ENCODE measurements at regions not wholly inside any gene's neighbourhood (a gene's known extent, or its start where the extent isn't known, plus 50 kb on each side); places are given as distances from the start of the nearest gene placed in this dataset.

GRCh38 chr20:11245431-11245830 is 571.6 kb upstream of the JAG1 start:
- ChIA-PET POLR2A (no interaction called here), CTCF (no interaction called here)
- no peaks in the 10 kb centered on the region for H3K9me3 ChIP-seq (ENCODE audit: control insufficient read depth, insufficient read depth, low read depth, low read length)
- TF ChIP-seq CTCF (IDR thresholded peaks at IDR 0.05): no peak
- no peak for TF ChIP-seq TCF7L2 (IDR thresholded peaks at IDR 0.05; ENCODE audit: low read depth, low read length)
- TF ChIP-seq REST (IDR thresholded peaks at IDR 0.05; ENCODE audit: insufficient read depth in 1 of 2, low read depth in 2 of 2, low read length in 1 of 2): no peak
- TF ChIP-seq POLR2AphosphoS5 (IDR thresholded peaks at IDR 0.05; ENCODE audit: low read depth, low read length): no peak
- no peak for TF ChIP-seq SIN3A (IDR thresholded peaks at IDR 0.05; ENCODE audit: borderline replicate concordance, insufficient read depth, low read depth, low read length)
- ATAC-seq (no peak), DNase-seq (ENCODE audit: low read depth, low spot score) (no peak)
- in situ Hi-C loops (cut with HindIII; ENCODE audit: low pct_unique_long_range_greater_than_20kb, low sequenced_read_pairs): no loop called here
- intact Hi-C loops (cut with micrococcal nuclease; ENCODE audit: unreplicated experiment): no loop called here
- BruUV-seq (replicated peaks): no TSS peak
- H3K4me1 ChIP-seq (ENCODE audit: control insufficient read depth, insufficient read depth, low read length): no peaks in the 10 kb centered on the region
- no peaks in the 10 kb centered on the region for H3K36me3 ChIP-seq (ENCODE audit: control insufficient read depth, insufficient read depth, low read length)
- H3K27ac ChIP-seq (ENCODE audit: low read length): no peak overlapping the region
- no peaks in the 10 kb centered on the region for H3K27me3 ChIP-seq (ENCODE audit: control insufficient read depth, insufficient read depth, low read length)
- H3K4me3 ChIP-seq (ENCODE audit: low read depth in 2 of 2, low read length in 2 of 2): no peak overlapping the region

- in situ Hi-C loops (cut with HindIII; ENCODE audit: low pct_unique_long_range_greater_than_20kb, low sequenced_read_pairs): no loop called here
- Histone ChIP-seq H3K27ac (ENCODE audit: low read length) (no peak overlapping the region), H3K4me1 (ENCODE audit: control insufficient read depth, insufficient read depth, low read length) (no peaks in the 10 kb centered on the region), H3K36me3 (ENCODE audit: control insufficient read depth, insufficient read depth, low read length) (no peaks in the 10 kb centered on the region), H3K9me3 (ENCODE audit: control insufficient read depth, insufficient read depth, low read depth, low read length) (no peaks in the 10 kb centered on the region), H3K4me3 (ENCODE audit: low read depth in 2 of 2, low read length in 2 of 2) (no peak overlapping the region), H3K27me3 (ENCODE audit: control insufficient read depth, insufficient read depth, low read length) (no peaks in the 10 kb centered on the region)
- POLR2A ChIA-PET: no interaction called here
- CTCF ChIA-PET: no interaction called here
- BruUV-seq (replicated peaks): no TSS peak
- no peak for TF ChIP-seq POLR2AphosphoS5 (IDR thresholded peaks at IDR 0.05; ENCODE audit: low read depth, low read length)
- no peak for TF ChIP-seq SIN3A (IDR thresholded peaks at IDR 0.05; ENCODE audit: borderline replicate concordance, insufficient read depth, low read depth, low read length)
- no peak for TF ChIP-seq REST (IDR thresholded peaks at IDR 0.05; ENCODE audit: insufficient read depth in 1 of 2, low read depth in 2 of 2, low read length in 1 of 2)
- no peak for TF ChIP-seq CTCF (IDR thresholded peaks at IDR 0.05)
- TF ChIP-seq TCF7L2 (IDR thresholded peaks at IDR 0.05; ENCODE audit: low read depth, low read length): no peak
- no peak for DNase-seq (ENCODE audit: low read depth, low spot score)
- intact Hi-C loops (cut with micrococcal nuclease; ENCODE audit: unreplicated experiment): no loop called here
- no peak for ATAC-seq
Measured at GRCh38 chr20:11246251-11246775, 572.5 kb upstream of the JAG1 start.

Data from Panc1 (cell line).